Panc1 (cell line): ENCODE measurements at regions not wholly inside any gene's neighbourhood (a gene's known extent, or its start where the extent isn't known, plus 50 kb on each side); places are given as distances from the start of the nearest gene placed in this dataset.

ENCODE experiments used
- ATAC-seq: fragments of 200-7000 bp; cut with Tn5 transposase; 2 replicates; pipeline ENCODE4 v1.9.1; 2020; ENCODE audit warnings: mild to moderate bottlenecking, moderate library complexity
- BruUV-seq: library from RNA; stranded (reverse); fragments of 400-500 nt; replicated peaks from 2 replicates; lab custom pipeline; 2021; lab: Mats Ljungman, UMichigan
- CTCF ChIA-PET: fragments of 300-600 bp; sonication (Branson Sonifier 250); formaldehyde crosslinking; loops from one replicate; lab custom pipeline; 2022; ENCODE audit warnings: antibody characterized with exemption; lab: Charles Lee
- POLR2A ChIA-PET: fragments of 300-600 bp; sonication (Branson Sonifier 250); formaldehyde crosslinking; loops from one replicate; lab custom pipeline; 2022; ENCODE audit warnings: antibody characterized with exemption; lab: Charles Lee
- DNase-seq: peaks from one replicate; pipeline ENCODE4 v3.0.0-alpha.2; 2010; ENCODE audit warnings: low read depth, low spot score
- H3K27ac ChIP-seq: 2 replicates; pipeline ENCODE4 v1.5.1; 2011; ENCODE audit warnings: mild to moderate bottlenecking, low read length, inconsistent platforms
- H3K27me3 ChIP-seq: fragments of 200-500 bp; sonication (Bioruptor generic); 2 replicates; pipeline ENCODE4 v1.6.0; 2014; ENCODE audit warnings: low read length, inconsistent platforms; ENCODE audit not compliant: control insufficient read depth, insufficient read depth
- H3K36me3 ChIP-seq: fragments of 200-500 bp; sonication (Bioruptor generic); 2 replicates; pipeline ENCODE4 v1.5.1; 2014; ENCODE audit warnings: inconsistent platforms, mild to moderate bottlenecking, low read length, moderate library complexity; ENCODE audit not compliant: control insufficient read depth, insufficient read depth
- H3K4me1 ChIP-seq: 2 replicates; pipeline ENCODE4 v1.5.1; 2011; ENCODE audit warnings: inconsistent platforms, mild to moderate bottlenecking, low read length, moderate library complexity; ENCODE audit not compliant: control insufficient read depth, insufficient read depth
- H3K4me3 ChIP-seq, 2 experiments: 2 replicates each; pipeline ENCODE4 v1.5.1; 2011 to 2012; ENCODE audit warnings: low read depth in 2 of 2, low read length in 2 of 2, mild to moderate bottlenecking in 2 of 2, inconsistent platforms in 1 of 2, moderate library complexity in 1 of 2
- H3K9me3 ChIP-seq: fragments of 200-500 bp; sonication (Bioruptor generic); 2 replicates; pipeline ENCODE4 v1.5.1; 2014; ENCODE audit warnings: low read depth, mild to moderate bottlenecking, inconsistent platforms, low read length, moderate library complexity; ENCODE audit not compliant: control insufficient read depth, insufficient read depth
- POLR2AphosphoS5 ChIP-seq: IDR thresholded peaks from 2 replicates; pipeline ENCODE4 v1.6.1; 2012; ENCODE audit warnings: mild to moderate bottlenecking, low read depth, low read length, moderate library complexity
- SIN3A ChIP-seq: IDR thresholded peaks from 2 replicates; pipeline ENCODE4 v1.6.1; 2012; ENCODE audit warnings: low read depth, mild to moderate bottlenecking, low read length, moderate library complexity, borderline replicate concordance; ENCODE audit not compliant: insufficient read depth
- TCF7L2 ChIP-seq: IDR thresholded peaks from 2 replicates; pipeline ENCODE4 v1.6.1; 2011; ENCODE audit warnings: mild to moderate bottlenecking, low read depth, low read length, inconsistent platforms
- in situ Hi-C: cut with HindIII; loops from 2 replicates; pipeline ENCODE4 v1.10.0; 2016; ENCODE audit warnings: low sequenced_read_pairs, low pct_unique_long_range_greater_than_20kb
- intact Hi-C: fragments of 100-400 bp; cut with micrococcal nuclease; formaldehyde crosslinking; loops from one replicate; pipeline ENCODE4 v1.10.0; 2022; ENCODE audit not compliant: unreplicated experiment
- TF ChIP-seq, protein P1 (sequence below): fragments of 450-650 bp; IDR thresholded peaks from 2 replicates; pipeline ENCODE4 v1.5.1; 2017; ENCODE audit warnings: mild to moderate bottlenecking
- TF ChIP-seq, protein P2 (sequence below), 2 experiments: IDR thresholded peaks; 2 replicates each; pipeline ENCODE4 v1.6.1; 2011 to 2012; ENCODE audit warnings: low read depth in 2 of 2, control low read depth in 1 of 2, low read length in 1 of 2, mild to moderate bottlenecking in 1 of 2, moderate library complexity in 1 of 2; ENCODE audit not compliant: insufficient read depth in 1 of 2

DNA sequence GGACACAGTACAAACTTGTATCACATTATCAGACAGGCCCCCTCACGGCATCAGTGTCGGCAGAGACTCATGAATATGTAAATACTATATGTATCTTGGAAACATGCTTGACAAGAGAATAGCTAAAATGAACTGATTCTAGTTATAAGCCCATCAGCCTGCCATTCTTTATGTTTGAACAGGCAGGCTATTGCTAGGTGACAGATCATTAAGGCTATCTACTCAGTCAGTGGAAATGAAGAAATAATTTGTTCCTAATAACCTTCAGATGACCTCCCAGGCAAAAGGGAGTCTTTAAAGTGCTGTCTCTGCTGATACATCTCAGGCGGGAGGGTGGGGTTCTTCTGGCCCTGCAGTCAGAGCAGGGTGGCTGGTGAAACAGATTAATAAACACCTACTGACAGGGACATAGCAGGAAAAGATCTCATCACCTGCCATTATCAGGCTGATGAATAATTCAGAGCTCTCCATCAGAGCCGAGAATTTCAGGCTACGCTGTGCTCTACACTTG lies 394.2 kb downstream of the RASEF start:
- CTCF ChIA-PET, result no interaction called here
- no TSS peak for BruUV-seq
- ATAC-seq (no peak), DNase-seq (no peak)
- no peaks in the 10 kb centered on the region for H3K9me3 ChIP-seq
- no peak overlapping the region for H3K27ac ChIP-seq
- H3K4me1 ChIP-seq, result no peaks in the 10 kb centered on the region
- POLR2A ChIA-PET, result no interaction called here
- H3K36me3 ChIP-seq, result no peaks in the 10 kb centered on the region
- no peak overlapping the region for H3K4me3 ChIP-seq
- in situ Hi-C loops (no loop called here), intact Hi-C loops (no loop called here)
- H3K27me3 ChIP-seq, result no peaks in the 10 kb centered on the region
- no peak for TF ChIP-seq POLR2AphosphoS5
- TF ChIP-seq, protein P1, sequence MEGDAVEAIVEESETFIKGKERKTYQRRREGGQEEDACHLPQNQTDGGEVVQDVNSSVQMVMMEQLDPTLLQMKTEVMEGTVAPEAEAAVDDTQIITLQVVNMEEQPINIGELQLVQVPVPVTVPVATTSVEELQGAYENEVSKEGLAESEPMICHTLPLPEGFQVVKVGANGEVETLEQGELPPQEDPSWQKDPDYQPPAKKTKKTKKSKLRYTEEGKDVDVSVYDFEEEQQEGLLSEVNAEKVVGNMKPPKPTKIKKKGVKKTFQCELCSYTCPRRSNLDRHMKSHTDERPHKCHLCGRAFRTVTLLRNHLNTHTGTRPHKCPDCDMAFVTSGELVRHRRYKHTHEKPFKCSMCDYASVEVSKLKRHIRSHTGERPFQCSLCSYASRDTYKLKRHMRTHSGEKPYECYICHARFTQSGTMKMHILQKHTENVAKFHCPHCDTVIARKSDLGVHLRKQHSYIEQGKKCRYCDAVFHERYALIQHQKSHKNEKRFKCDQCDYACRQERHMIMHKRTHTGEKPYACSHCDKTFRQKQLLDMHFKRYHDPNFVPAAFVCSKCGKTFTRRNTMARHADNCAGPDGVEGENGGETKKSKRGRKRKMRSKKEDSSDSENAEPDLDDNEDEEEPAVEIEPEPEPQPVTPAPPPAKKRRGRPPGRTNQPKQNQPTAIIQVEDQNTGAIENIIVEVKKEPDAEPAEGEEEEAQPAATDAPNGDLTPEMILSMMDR, result no peak
- TF ChIP-seq TCF7L2, result no peak
- TF ChIP-seq SIN3A, result no peak
- TF ChIP-seq, protein P2, sequence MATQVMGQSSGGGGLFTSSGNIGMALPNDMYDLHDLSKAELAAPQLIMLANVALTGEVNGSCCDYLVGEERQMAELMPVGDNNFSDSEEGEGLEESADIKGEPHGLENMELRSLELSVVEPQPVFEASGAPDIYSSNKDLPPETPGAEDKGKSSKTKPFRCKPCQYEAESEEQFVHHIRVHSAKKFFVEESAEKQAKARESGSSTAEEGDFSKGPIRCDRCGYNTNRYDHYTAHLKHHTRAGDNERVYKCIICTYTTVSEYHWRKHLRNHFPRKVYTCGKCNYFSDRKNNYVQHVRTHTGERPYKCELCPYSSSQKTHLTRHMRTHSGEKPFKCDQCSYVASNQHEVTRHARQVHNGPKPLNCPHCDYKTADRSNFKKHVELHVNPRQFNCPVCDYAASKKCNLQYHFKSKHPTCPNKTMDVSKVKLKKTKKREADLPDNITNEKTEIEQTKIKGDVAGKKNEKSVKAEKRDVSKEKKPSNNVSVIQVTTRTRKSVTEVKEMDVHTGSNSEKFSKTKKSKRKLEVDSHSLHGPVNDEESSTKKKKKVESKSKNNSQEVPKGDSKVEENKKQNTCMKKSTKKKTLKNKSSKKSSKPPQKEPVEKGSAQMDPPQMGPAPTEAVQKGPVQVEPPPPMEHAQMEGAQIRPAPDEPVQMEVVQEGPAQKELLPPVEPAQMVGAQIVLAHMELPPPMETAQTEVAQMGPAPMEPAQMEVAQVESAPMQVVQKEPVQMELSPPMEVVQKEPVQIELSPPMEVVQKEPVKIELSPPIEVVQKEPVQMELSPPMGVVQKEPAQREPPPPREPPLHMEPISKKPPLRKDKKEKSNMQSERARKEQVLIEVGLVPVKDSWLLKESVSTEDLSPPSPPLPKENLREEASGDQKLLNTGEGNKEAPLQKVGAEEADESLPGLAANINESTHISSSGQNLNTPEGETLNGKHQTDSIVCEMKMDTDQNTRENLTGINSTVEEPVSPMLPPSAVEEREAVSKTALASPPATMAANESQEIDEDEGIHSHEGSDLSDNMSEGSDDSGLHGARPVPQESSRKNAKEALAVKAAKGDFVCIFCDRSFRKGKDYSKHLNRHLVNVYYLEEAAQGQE (IDR thresholded peaks at IDR 0.05; ENCODE audit: insufficient read depth in 1 of 2, low read depth in 2 of 2, low read length in 1 of 2), result no peak

DNA sequence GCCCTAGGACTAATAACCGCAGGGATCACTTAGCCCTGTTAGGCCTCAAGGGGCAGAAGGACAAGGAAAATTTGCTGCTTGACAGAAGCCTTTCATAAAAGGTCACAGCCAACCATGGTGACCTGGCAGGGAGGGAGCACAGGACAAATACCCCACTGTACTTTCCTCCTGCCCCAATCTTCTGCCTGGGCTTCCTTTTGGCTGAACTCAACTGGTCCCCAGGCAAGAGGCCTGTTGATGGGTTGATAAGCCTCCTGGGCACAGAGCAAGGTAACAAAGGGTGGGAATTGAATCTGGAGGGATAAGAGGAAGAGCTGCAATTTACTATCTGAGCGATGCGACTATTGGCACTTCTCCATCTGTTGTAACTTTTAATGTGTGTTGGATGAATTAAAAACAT lies 392.9 kb downstream of the RASEF start:
- Histone ChIP-seq H3K9me3 (no peaks in the 10 kb centered on the region), H3K4me3 (no peak overlapping the region), H3K27ac (no peak overlapping the region), H3K4me1 (no peaks in the 10 kb centered on the region), H3K36me3 (no peaks in the 10 kb centered on the region), H3K27me3 (no peaks in the 10 kb centered on the region)
- TF ChIP-seq, protein P2 (IDR thresholded peaks at IDR 0.05; ENCODE audit: insufficient read depth in 1 of 2, low read depth in 2 of 2, low read length in 1 of 2), result no peak
- TF ChIP-seq SIN3A, result no peak
- in situ Hi-C loops (no loop called here), intact Hi-C loops (no loop called here)
- ChIA-PET CTCF (no interaction called here), POLR2A (no interaction called here)
- ATAC-seq, result no peak
- BruUV-seq, result no TSS peak
- DNase-seq, result no peak
